CD4-positive, alpha-beta memory T cell (primary cell): ENCODE measurements at regions not wholly inside any gene's neighbourhood (a gene's known extent, or its start where the extent isn't known, plus 50 kb on each side); places are given as distances from the start of the nearest gene placed in this dataset.

ENCODE experiments used
- CTCF ChIA-PET: fragments of 350-600 bp; sonication (Branson Sonifier 250); formaldehyde crosslinking; loops from one replicate; lab custom pipeline; 2021; ENCODE audit warnings: inconsistent platforms; ENCODE audit not compliant: partially characterized antibody; lab: Charles Lee
- POLR2A ChIA-PET: fragments of 350-600 bp; sonication (Branson Sonifier 250); formaldehyde crosslinking; loops from one replicate; lab custom pipeline; 2021; ENCODE audit not compliant: partially characterized antibody; lab: Charles Lee
- DNase-seq, 5 donors: peaks; one replicate each; pipeline versions ENCODE4 v3.0.0 to v3.0.0-alpha.2; 2020 to 2022; ENCODE audit warnings: mixed read lengths in 1 of 5
- H3K27ac ChIP-seq: one replicate; pipeline ENCODE4 v1.7.0; 2013; ENCODE audit warnings: low read depth, low read length
- H3K27me3 ChIP-seq: 2 replicates; pipeline ENCODE4 v1.7.0; 2013; ENCODE audit warnings: mild to moderate bottlenecking, low read length, moderate library complexity; ENCODE audit not compliant: insufficient read depth
- H3K36me3 ChIP-seq: 2 replicates; pipeline ENCODE4 v1.7.0; 2013; ENCODE audit warnings: mild to moderate bottlenecking, low read length, moderate library complexity; ENCODE audit not compliant: insufficient read depth
- H3K4me1 ChIP-seq: 2 replicates; pipeline ENCODE4 v1.7.0; 2013; ENCODE audit warnings: mild to moderate bottlenecking, low read length, moderate library complexity; ENCODE audit not compliant: insufficient read depth
- H3K4me3 ChIP-seq, 2 donors: one replicate each; pipeline ENCODE4 v1.7.0; 2013; ENCODE audit warnings: low read length in 2 of 2, mild to moderate bottlenecking in 1 of 2
- H3K9me3 ChIP-seq, 2 donors: one replicate each; pipeline ENCODE4 v1.7.0; 2013; ENCODE audit warnings: low read length in 2 of 2, control low read depth in 1 of 2; ENCODE audit not compliant: control insufficient read depth in 1 of 2
- H3K27ac Mint-ChIP-seq, 7 donors: one replicate each; pipeline ENCODE4 v1.8.0; 2020 to 2021; ENCODE audit warnings: mixed read lengths in 7 of 7, mild to moderate bottlenecking in 6 of 7, inconsistent platforms in 3 of 7, moderate library complexity in 3 of 7
- H3K27me3 Mint-ChIP-seq, 2 donors: one replicate each; pipeline ENCODE4 v1.8.0; 2020 to 2021; ENCODE audit warnings: mixed read lengths in 2 of 2
- H3K36me3 Mint-ChIP-seq, 2 donors: one replicate each; pipeline ENCODE4 v1.8.0; 2020 to 2021; ENCODE audit warnings: mixed read lengths in 2 of 2, inconsistent platforms in 1 of 2, mild to moderate bottlenecking in 1 of 2
- H3K4me1 Mint-ChIP-seq, 4 donors: one replicate each; pipeline ENCODE4 v1.8.0; 2020 to 2021; ENCODE audit warnings: mixed read lengths in 4 of 4, mild to moderate bottlenecking in 1 of 4
- H3K4me3 Mint-ChIP-seq, 8 donors: one replicate each; pipeline ENCODE4 v1.8.0; 2020 to 2021; ENCODE audit warnings: mixed read lengths in 8 of 8, mild to moderate bottlenecking in 7 of 8, moderate library complexity in 6 of 8, inconsistent platforms in 3 of 8
- H3K9me3 Mint-ChIP-seq, 8 donors: one replicate each; pipeline ENCODE4 v1.8.0; 2020 to 2021; ENCODE audit warnings: mixed read lengths in 8 of 8, mild to moderate bottlenecking in 5 of 8, inconsistent platforms in 3 of 8, moderate library complexity in 1 of 8
- intact Hi-C: fragments of 100-400 bp; cut with micrococcal nuclease; formaldehyde crosslinking; loops from one replicate; pipeline ENCODE4 v1.15.1; 2023

- no peaks in the 10 kb centered on the region for H3K9me3 ChIP-seq
- no peak overlapping the region for H3K27ac ChIP-seq
- no peaks in the 10 kb centered on the region for H3K36me3 ChIP-seq
- DNase-seq: no peak
- ChIA-PET POLR2A (no interaction called here), CTCF (interaction anchor here (1.1 kb wide), 1 partner anchor 24 kb away, joined by 3 read pairs; no protein-coding TSS in a partner anchor)
- Mint-ChIP-seq H3K36me3 (no peaks in the 10 kb centered on the region), H3K9me3 (peaks cover 0 to 12% (median 4%) of the 10 kb centered on the region in 8 donors), H3K4me1 (no peaks in the 10 kb centered on the region), H3K4me3 (no peak overlapping the region), H3K27ac (no peak overlapping the region), H3K27me3 (peaks cover 4 to 5% of the 10 kb centered on the region in 2 donors)
- no peak overlapping the region for H3K4me3 ChIP-seq
- H3K27me3 ChIP-seq: no peaks in the 10 kb centered on the region
- intact Hi-C loops: no loop called here
- no peaks in the 10 kb centered on the region for H3K4me1 ChIP-seq
Observed at GRCh38 chr2:128421286-128421685, 102.6 kb upstream of the HS6ST1 start.

- Mint-ChIP-seq H3K9me3 (peaks cover 0 to 12% (median 4%) of the 10 kb centered on the region in 8 donors), H3K4me3 (no peak overlapping the region), H3K27me3 (peaks cover 2 to 5% of the 10 kb centered on the region in 2 donors), H3K4me1 (no peaks in the 10 kb centered on the region), H3K27ac (no peak overlapping the region), H3K36me3 (no peaks in the 10 kb centered on the region)
- Histone ChIP-seq H3K9me3 (no peaks in the 10 kb centered on the region), H3K4me3 (no peak overlapping the region), H3K36me3 (no peaks in the 10 kb centered on the region), H3K27ac (no peak overlapping the region), H3K4me1 (no peaks in the 10 kb centered on the region), H3K27me3 (no peaks in the 10 kb centered on the region)
- no peak for DNase-seq
- CTCF ChIA-PET: interaction anchor here (1.1 kb wide), 1 partner anchor 25 kb away, joined by 3 read pairs; no protein-coding TSS in a partner anchor
- POLR2A ChIA-PET: no interaction called here
- intact Hi-C loops: no loop called here
Observed at GRCh38 chr2:128421861-128422311, 103.2 kb upstream of the HS6ST1 start.

- Mint-ChIP-seq H3K4me3 (no peak overlapping the region), H3K27me3 (peaks cover 2 to 7% of the 10 kb centered on the region in 2 donors), H3K27ac (no peak overlapping the region), H3K36me3 (no peaks in the 10 kb centered on the region), H3K9me3 (peaks cover 0 to 12% (median 4%) of the 10 kb centered on the region in 8 donors), H3K4me1 (no peaks in the 10 kb centered on the region)
- CTCF ChIA-PET: interaction anchor here (1.1 kb wide), 1 partner anchor 26 kb away, joined by 3 read pairs; no protein-coding TSS in a partner anchor
- Histone ChIP-seq H3K36me3 (no peaks in the 10 kb centered on the region), H3K27me3 (no peaks in the 10 kb centered on the region), H3K4me1 (no peaks in the 10 kb centered on the region), H3K4me3 (no peak overlapping the region), H3K9me3 (no peaks in the 10 kb centered on the region), H3K27ac (no peak overlapping the region)
- POLR2A ChIA-PET: no interaction called here
- DNase-seq: no peak
- intact Hi-C loops: no loop called here
Observed at GRCh38 chr2:128422571-128422970, 103.9 kb upstream of the HS6ST1 start.

GRCh38 chr2:128423788-128424165, 105.1 kb upstream of the HS6ST1 start:
- H3K4me3 ChIP-seq: no peak overlapping the region
- no peak overlapping the region for H3K4me3 Mint-ChIP-seq
- no peaks in the 10 kb centered on the region for H3K4me1 Mint-ChIP-seq
- H3K27ac Mint-ChIP-seq: no peak overlapping the region
- H3K27ac ChIP-seq: no peak overlapping the region
- no peaks in the 10 kb centered on the region for H3K9me3 ChIP-seq
- no peaks in the 10 kb centered on the region for H3K36me3 ChIP-seq
- H3K36me3 Mint-ChIP-seq: no peaks in the 10 kb centered on the region
- intact Hi-C loops: no loop called here
- ChIA-PET CTCF (no interaction called here), POLR2A (no interaction called here)
- peaks cover 2 to 7% of the 10 kb centered on the region in 2 donors for H3K27me3 Mint-ChIP-seq
- H3K9me3 Mint-ChIP-seq: peaks cover 0 to 15% (median 4%) of the 10 kb centered on the region in 8 donors
- H3K27me3 ChIP-seq: no peaks in the 10 kb centered on the region
- no peak for DNase-seq
- no peaks in the 10 kb centered on the region for H3K4me1 ChIP-seq

- POLR2A ChIA-PET: no interaction called here
- H3K27ac Mint-ChIP-seq: no peak overlapping the region
- peaks cover 0 to 18% (median 7%) of the 10 kb centered on the region in 8 donors for H3K9me3 Mint-ChIP-seq
- H3K27ac ChIP-seq: no peak overlapping the region
- H3K4me3 Mint-ChIP-seq: no peak overlapping the region
- peaks cover 2 to 7% of the 10 kb centered on the region in 2 donors for H3K27me3 Mint-ChIP-seq
- DNase-seq: no peak
- CTCF ChIA-PET: no interaction called here
- intact Hi-C loops: no loop called here
- H3K9me3 ChIP-seq: no peaks in the 10 kb centered on the region
- no peaks in the 10 kb centered on the region for H3K4me1 Mint-ChIP-seq
- H3K36me3 Mint-ChIP-seq: no peaks in the 10 kb centered on the region
- no peaks in the 10 kb centered on the region for H3K36me3 ChIP-seq
- H3K27me3 ChIP-seq: no peaks in the 10 kb centered on the region
- no peaks in the 10 kb centered on the region for H3K4me1 ChIP-seq
- H3K4me3 ChIP-seq: no peak overlapping the region
Observed at GRCh38 chr2:128424406-128425171, 105.9 kb upstream of the HS6ST1 start.

GRCh38 chr2:128425216-128425615, 106.5 kb upstream of the HS6ST1 start:
- H3K4me1 Mint-ChIP-seq: no peaks in the 10 kb centered on the region
- CTCF ChIA-PET: no interaction called here
- no peaks in the 10 kb centered on the region for H3K9me3 ChIP-seq
- H3K4me3 ChIP-seq: no peak overlapping the region
- H3K36me3 ChIP-seq: no peaks in the 10 kb centered on the region
- H3K4me3 Mint-ChIP-seq: no peak overlapping the region
- no peak for DNase-seq
- no peak overlapping the region for H3K27ac ChIP-seq
- no peaks in the 10 kb centered on the region for H3K27me3 ChIP-seq
- no peaks in the 10 kb centered on the region for H3K36me3 Mint-ChIP-seq
- intact Hi-C loops: no loop called here
- peaks cover 4 to 7% of the 10 kb centered on the region in 2 donors for H3K27me3 Mint-ChIP-seq
- H3K27ac Mint-ChIP-seq: no peak overlapping the region
- H3K4me1 ChIP-seq: no peaks in the 10 kb centered on the region
- POLR2A ChIA-PET: no interaction called here
- peaks cover 0 to 14% (median 5%) of the 10 kb centered on the region in 8 donors for H3K9me3 Mint-ChIP-seq

- H3K36me3 Mint-ChIP-seq: no peaks in the 10 kb centered on the region
- ChIA-PET CTCF (no interaction called here), POLR2A (no interaction called here)
- H3K4me3 Mint-ChIP-seq: no peak overlapping the region
- H3K27me3 Mint-ChIP-seq: peaks cover 6 to 7% of the 10 kb centered on the region in 2 donors
- H3K4me1 ChIP-seq: no peaks in the 10 kb centered on the region
- DNase-seq: no peak
- H3K27ac Mint-ChIP-seq: no peak overlapping the region
- intact Hi-C loops: no loop called here
- no peaks in the 10 kb centered on the region for H3K27me3 ChIP-seq
- peaks cover 0 to 16% (median 7%) of the 10 kb centered on the region in 8 donors for H3K9me3 Mint-ChIP-seq
- H3K27ac ChIP-seq: no peak overlapping the region
- no peaks in the 10 kb centered on the region for H3K9me3 ChIP-seq
- no peak overlapping the region for H3K4me3 ChIP-seq
- H3K4me1 Mint-ChIP-seq: no peaks in the 10 kb centered on the region
- H3K36me3 ChIP-seq: no peaks in the 10 kb centered on the region
Observed at GRCh38 chr2:128425731-128426620, 107.3 kb upstream of the HS6ST1 start.
